Astrocyte of the spinal cord (primary cell): ENCODE measurements at regions not wholly inside any gene's neighbourhood (a gene's known extent, or its start where the extent isn't known, plus 50 kb on each side); places are given as distances from the start of the nearest gene placed in this dataset.

Source experiments
- DNase-seq: peaks from one replicate; pipeline ENCODE4 v3.0.0; 2011; ENCODE audit warnings: low read depth, low spot score
- H3K4me3 ChIP-seq: 2 replicates; pipeline ENCODE4 v1.5.1; 2011; ENCODE audit warnings: low read depth, mild to moderate bottlenecking, low read length, moderate library complexity
- in situ Hi-C: cut with HindIII; loops from 2 replicates; pipeline ENCODE4 v1.10.0; 2017; ENCODE audit warnings: low sequenced_read_pairs
- TF ChIP-seq, protein P1 (sequence below): IDR thresholded peaks from 2 replicates; pipeline ENCODE4 v1.5.1; 2012; ENCODE audit warnings: low read depth, mild to moderate bottlenecking, low read length, inconsistent platforms

DNA sequence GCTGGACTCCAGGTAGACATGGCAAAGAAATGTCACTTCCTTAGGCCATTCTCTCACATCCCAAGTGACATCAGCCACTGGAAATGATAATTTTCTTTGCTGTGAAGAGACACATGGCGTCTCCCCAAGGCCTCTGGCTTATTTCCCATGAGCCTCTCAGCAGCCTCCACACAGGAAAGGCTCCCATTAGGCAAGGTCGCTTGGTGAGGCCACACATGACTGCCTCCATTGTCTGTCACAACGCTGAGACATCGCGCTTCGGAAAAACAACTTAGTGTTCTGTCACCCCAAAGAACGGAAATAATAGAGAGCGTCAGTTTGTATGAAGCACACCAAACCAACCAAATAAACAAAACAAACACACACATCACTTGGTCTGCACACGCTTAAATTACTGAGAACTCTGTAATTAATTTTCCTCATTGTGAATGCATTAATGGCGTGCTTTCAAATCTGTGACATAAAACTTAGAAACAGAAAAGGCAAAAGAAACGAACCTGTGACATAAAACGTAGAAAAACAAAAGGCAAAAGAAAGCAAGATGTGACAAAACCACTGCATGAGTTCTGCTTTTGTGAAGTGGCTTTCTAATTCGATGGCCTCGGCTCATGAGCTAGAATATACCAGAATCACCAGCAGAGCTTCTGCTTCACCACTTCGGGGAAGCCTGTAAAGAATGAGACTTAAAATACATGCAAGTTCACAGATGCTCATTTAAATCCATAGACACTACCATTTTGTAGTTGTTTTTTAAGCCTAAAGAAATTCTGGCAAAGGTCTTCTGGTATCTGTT lies 404.2 kb upstream of the SGCG start:
- in situ Hi-C loops: no loop called here
- DNase-seq: no peak
- TF ChIP-seq, protein P1, sequence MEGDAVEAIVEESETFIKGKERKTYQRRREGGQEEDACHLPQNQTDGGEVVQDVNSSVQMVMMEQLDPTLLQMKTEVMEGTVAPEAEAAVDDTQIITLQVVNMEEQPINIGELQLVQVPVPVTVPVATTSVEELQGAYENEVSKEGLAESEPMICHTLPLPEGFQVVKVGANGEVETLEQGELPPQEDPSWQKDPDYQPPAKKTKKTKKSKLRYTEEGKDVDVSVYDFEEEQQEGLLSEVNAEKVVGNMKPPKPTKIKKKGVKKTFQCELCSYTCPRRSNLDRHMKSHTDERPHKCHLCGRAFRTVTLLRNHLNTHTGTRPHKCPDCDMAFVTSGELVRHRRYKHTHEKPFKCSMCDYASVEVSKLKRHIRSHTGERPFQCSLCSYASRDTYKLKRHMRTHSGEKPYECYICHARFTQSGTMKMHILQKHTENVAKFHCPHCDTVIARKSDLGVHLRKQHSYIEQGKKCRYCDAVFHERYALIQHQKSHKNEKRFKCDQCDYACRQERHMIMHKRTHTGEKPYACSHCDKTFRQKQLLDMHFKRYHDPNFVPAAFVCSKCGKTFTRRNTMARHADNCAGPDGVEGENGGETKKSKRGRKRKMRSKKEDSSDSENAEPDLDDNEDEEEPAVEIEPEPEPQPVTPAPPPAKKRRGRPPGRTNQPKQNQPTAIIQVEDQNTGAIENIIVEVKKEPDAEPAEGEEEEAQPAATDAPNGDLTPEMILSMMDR: no peak
- H3K4me3 ChIP-seq: no peak overlapping the region

DNA sequence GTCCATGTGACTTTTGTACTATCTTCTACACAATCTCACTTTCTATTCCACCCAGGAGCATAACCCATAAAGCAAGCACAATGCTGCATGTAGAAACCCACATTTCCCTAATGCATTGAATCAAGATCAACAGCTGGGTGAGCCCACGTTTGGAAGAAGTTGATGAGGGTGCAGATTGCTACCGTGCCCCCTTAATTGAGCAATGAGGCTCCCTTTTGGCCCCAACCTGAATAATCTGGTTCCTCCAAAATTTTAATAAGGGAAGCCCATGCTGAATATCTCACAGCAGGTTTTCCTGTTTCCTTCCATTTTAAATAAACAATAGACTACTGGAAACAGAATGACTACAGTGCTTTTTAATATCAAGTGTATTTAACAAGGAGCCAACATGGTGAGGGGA lies 403.6 kb upstream of the SGCG start:
- TF ChIP-seq, protein P1: no peak
- in situ Hi-C loops: no loop called here
- no peak for DNase-seq
- H3K4me3 ChIP-seq: no peak overlapping the region

DNA sequence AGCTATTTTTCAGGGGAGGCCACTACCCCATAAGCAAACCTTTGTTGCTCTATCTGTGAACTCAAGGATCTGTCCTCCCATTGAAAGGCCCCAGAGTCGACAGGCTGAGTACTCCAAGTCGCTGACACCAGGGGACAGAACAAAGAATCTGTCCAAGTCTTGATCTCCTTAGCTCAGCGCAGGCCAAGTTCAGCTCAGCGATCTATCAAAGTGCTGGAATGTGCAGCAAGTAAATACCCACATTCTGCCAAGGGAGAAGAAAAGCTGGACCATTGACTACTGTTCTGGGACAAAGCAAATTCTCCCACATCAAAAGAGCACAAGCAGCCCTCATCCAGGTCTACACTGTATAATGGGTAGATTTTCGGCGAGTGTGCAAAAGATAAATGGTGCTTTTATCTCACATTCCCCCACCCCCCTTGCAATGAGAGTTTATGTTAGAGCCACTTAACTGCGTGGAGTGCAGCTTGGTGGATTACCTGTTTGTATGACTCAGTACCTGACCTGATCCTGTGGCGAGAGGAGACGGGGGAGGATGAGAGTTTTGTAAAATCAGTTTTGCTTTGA lies 391.7 kb upstream of the SGCG start:
- TF ChIP-seq, protein P1: no peak
- H3K4me3 ChIP-seq: no peak overlapping the region
- in situ Hi-C loops: no loop called here
- no peak for DNase-seq

DNA sequence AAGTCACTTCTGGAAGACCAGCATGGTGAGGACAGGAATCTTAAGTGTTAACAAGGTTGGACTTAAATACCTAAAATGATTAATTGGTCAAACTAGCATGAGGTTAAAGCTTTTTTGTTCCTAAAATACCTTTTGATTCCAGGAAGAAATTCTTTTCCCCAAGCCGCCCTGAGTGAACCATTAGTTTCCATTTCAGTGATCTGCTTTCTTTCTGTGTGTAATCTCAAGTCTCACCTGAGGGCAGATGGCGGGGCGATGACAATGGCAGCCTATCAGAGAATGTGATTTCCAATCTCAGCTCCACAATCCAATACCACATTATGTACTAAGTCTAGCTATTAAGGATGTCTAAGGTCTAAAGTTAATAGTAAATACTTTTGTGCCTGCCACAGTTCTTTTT lies 390.9 kb upstream of the SGCG start:
- TF ChIP-seq, protein P1: no peak
- no peak overlapping the region for H3K4me3 ChIP-seq
- in situ Hi-C loops: no loop called here
- no peak for DNase-seq

DNA sequence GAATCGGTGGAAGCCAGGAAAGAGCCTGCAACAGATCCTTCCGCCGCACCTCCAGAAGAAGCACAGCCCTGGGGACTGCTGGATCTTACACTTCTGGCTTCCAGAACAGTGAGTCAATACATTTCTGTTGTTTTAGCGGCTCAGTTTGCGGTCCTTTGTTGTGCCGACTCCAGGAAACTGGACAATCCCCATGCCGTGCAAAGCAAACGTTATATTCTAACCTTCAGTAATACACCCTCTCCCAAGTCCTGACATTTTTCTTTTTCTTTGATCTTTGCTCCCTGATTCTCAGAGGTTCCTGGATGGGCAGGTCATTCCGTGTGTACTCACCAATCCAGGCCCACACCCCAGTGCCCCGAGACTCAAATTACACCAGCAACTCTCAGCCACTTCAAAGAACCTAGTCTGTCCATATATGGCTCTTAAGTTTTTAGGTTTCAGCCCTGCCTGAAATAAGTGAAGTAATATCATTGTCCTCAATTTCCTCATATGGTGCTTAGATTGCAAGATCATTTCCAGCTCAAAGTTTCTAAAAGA lies 387.1 kb upstream of the SGCG start:
- DNase-seq: peak; percentile 33
- in situ Hi-C loops: no loop called here
- no peak overlapping the region for H3K4me3 ChIP-seq
- TF ChIP-seq, protein P1: no peak

DNA sequence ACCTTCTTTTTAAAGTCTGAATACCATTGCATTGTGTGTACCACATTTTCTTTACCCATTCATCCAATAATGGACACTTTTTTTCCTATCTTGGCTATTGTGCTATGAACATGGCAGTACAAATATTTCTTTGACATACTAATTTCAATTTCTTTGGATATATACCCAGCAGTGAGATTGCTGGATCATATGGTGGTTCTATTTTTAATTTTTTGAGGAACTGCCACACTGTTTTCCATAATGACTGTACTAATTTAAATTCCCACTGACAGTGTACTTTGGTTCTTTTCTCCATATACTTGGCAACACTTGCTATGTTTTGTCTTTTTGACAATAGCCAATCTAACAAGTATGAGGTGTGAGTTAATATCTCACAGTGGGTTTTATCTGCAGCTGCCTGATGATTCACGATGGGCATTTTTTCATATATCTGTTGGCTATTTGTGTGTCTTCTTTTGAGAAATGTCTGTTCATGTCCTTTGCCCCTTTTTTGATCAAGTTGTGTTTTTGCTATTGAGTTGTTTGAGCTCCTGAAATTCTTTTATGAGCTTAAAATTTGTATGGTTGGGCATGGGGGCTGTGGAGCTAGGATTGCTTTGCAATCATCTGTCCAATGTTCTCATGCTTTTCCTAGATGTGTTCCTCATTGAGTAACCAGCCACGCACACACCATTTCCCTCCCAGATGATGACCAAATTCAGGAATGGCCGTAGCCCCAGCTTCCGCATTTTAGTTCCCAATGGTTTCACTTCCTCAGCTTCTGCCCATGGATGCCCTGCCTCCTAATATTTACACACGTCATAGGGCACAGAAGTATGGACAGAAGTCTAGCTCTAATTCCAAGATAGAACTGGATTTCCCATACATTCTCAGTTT lies 380.0 kb upstream of the SGCG start:
- DNase-seq: no peak
- TF ChIP-seq, protein P1: no peak
- H3K4me3 ChIP-seq: no peak overlapping the region
- in situ Hi-C loops: no loop called here
